ENCODE measurements at regions not wholly inside any gene's neighbourhood (a gene's known extent, or its start where the extent isn't known, plus 50 kb on each side); places are given as distances from the start of the nearest gene placed in this dataset.

DNA sequence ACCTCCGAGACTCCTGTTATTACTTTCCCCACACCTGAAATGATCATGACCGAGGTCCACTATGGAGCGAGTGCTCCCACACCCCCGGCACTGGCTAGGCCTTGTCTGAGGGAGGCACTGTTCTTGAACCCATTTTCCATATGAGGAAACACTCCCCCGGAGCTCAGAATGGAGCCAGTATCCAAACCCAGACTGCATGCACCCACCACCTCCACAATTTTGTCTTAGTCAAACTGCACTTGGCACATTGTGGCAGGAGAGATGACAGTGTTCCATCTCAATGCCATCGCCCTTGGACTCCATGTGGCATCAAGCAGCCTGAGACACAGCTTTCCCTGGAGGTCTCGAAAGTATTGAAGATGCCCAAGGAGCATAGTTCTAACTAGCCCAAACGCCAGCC, 154.1 kb downstream of the NUP210 start:
- H2AFZ ChIP-seq (ENCODE audit: insufficient read depth, low read length, poor library complexity), result no peak overlapping the region
- H4K8ac ChIP-seq (ENCODE audit: low read depth, low read length), result no peak overlapping the region

DNA sequence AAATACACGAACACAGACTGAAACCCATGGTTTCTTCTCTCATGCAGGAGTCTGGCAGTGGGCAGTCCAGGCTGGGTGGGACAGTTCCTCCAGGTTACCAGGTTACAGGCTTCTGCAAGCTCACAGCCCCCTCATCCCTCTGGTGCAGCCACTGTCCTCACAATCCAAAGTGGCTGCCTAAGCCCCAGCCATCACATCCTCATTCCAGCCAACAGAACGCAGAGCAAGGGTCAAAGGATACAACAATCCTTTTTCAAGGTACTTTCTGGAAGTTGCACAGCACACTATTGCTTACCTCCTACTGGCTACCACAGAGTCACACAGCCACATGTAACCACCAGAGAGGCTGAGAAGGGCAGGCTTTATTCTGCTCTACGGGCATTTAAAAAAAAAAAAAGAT, 154.6 kb downstream of the NUP210 start:
- Histone ChIP-seq H4K12ac (ENCODE audit: low read depth, low read length) (no peak overlapping the region), H4K8ac (ENCODE audit: low read depth, low read length) (no peak overlapping the region), H3K4me3 (ENCODE audit: low read depth, low read length) (no peak overlapping the region), H3K18ac (ENCODE audit: low read length) (no peak overlapping the region), H2AK5ac (ENCODE audit: low read length) (no peak overlapping the region), H3K4ac (ENCODE audit: low read depth, low read length) (no peak overlapping the region), H3K23ac (ENCODE audit: low read length) (no peak overlapping the region), H2AFZ (ENCODE audit: insufficient read depth, low read length, poor library complexity) (no peak overlapping the region), H3K36me3 (ENCODE audit: control insufficient read depth in 1 of 2, insufficient read depth in 2 of 2, low read length in 2 of 2) (no peaks in the 10 kb centered on the region), H2BK5ac (ENCODE audit: low read depth, low read length, poor library complexity) (no peak overlapping the region), H3K27me3 (ENCODE audit: insufficient read depth, low read length) (no peaks in the 10 kb centered on the region), H3K79me1 (ENCODE audit: low read length) (no peaks in the 10 kb centered on the region), H3K9me3 (ENCODE audit: insufficient read depth, low read depth, low read length) (peaks cover 5% of the 10 kb centered on the region), H4K91ac (ENCODE audit: low read depth, low read length) (no peak overlapping the region), H3K27ac (ENCODE audit: low read depth, low read length) (no peak overlapping the region), H3K4me2 (ENCODE audit: low read length) (no peak overlapping the region), H2BK120ac (ENCODE audit: insufficient read depth, low read length, poor library complexity) (no peak overlapping the region), H3K79me2 (ENCODE audit: control insufficient read depth, insufficient read depth, low read length, poor library complexity) (no peaks in the 10 kb centered on the region), H3K9ac (ENCODE audit: low read length) (no peak overlapping the region), H2BK12ac (ENCODE audit: low read length) (no peak overlapping the region), H3K14ac (ENCODE audit: low read length) (no peak overlapping the region), H3K4me1 (ENCODE audit: control insufficient read depth in 1 of 2, insufficient read depth in 2 of 2, low read length in 2 of 2) (peaks cover 2 to 4% of the 10 kb centered on the region in 2 experiments)
- DNase-seq, result no peak
- whole genome bisulfite sequencing (ENCODE audit: extremely low coverage, insufficient coverage, insufficient read length), result no CpG with 5 or more reads among the region's 3 CpGs

More for the DNA sequence above, 154.1 kb downstream of the NUP210 start:
- no peak overlapping the region for H3K4me3 ChIP-seq (ENCODE audit: low read depth, low read length)
- no peaks in the 10 kb centered on the region for H3K27me3 ChIP-seq (ENCODE audit: insufficient read depth, low read length)
- no peak overlapping the region for H2BK120ac ChIP-seq (ENCODE audit: insufficient read depth, low read length, poor library complexity)
- H3K4me1 ChIP-seq (ENCODE audit: control insufficient read depth in 1 of 2, insufficient read depth in 2 of 2, low read length in 2 of 2), result peaks cover 2 to 4% of the 10 kb centered on the region in 2 experiments
- H2BK5ac ChIP-seq (ENCODE audit: low read depth, low read length, poor library complexity), result no peak overlapping the region
- no peak overlapping the region for H3K23ac ChIP-seq (ENCODE audit: low read length)
- no peak overlapping the region for H3K27ac ChIP-seq (ENCODE audit: low read depth, low read length)
- peaks cover 5% of the 10 kb centered on the region for H3K9me3 ChIP-seq (ENCODE audit: insufficient read depth, low read depth, low read length)
- H4K12ac ChIP-seq (ENCODE audit: low read depth, low read length), result no peak overlapping the region
- H3K9ac ChIP-seq (ENCODE audit: low read length), result no peak overlapping the region
- no peak overlapping the region for H3K14ac ChIP-seq (ENCODE audit: low read length)
- H2BK12ac ChIP-seq (ENCODE audit: low read length), result no peak overlapping the region
- no peak overlapping the region for H3K4me2 ChIP-seq (ENCODE audit: low read length)
- no CpG with 5 or more reads among the region's 8 CpGs for WGBS (ENCODE audit: extremely low coverage, insufficient coverage, insufficient read length)
- no peaks in the 10 kb centered on the region for H3K79me1 ChIP-seq (ENCODE audit: low read length)
- H3K4ac ChIP-seq (ENCODE audit: low read depth, low read length), result no peak overlapping the region
- H3K79me2 ChIP-seq (ENCODE audit: control insufficient read depth, insufficient read depth, low read length, poor library complexity), result no peaks in the 10 kb centered on the region
- no peaks in the 10 kb centered on the region for H3K36me3 ChIP-seq (ENCODE audit: control insufficient read depth in 1 of 2, insufficient read depth in 2 of 2, low read length in 2 of 2)
- no peak overlapping the region for H3K18ac ChIP-seq (ENCODE audit: low read length)
- no peak for DNase-seq
- no peak overlapping the region for H4K91ac ChIP-seq (ENCODE audit: low read depth, low read length)
- no peak overlapping the region for H2AK5ac ChIP-seq (ENCODE audit: low read length)

DNA sequence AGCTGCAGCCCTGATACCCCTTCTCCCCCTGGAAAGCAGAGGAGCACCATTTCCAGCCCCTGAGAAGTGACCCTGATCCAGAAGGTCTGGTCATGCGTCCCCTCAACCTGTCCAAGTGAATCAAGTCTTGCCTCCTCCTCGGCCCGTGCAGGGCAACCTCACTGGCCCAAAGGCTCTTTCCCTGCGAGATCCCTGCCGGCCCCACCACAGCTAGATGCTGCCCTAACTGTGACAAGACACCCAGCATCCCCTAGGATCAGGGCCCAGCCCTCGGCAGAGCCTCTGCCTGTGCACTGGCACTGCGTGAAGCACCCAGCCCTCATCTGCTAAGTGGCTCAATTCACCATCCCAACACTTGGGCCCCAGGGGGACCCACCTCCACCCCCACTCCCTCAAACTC, 155.1 kb downstream of the NUP210 start:
- Histone ChIP-seq H3K79me2 (ENCODE audit: control insufficient read depth, insufficient read depth, low read length, poor library complexity) (no peaks in the 10 kb centered on the region), H4K91ac (ENCODE audit: low read depth, low read length) (no peak overlapping the region), H3K79me1 (ENCODE audit: low read length) (no peaks in the 10 kb centered on the region), H3K9me3 (ENCODE audit: insufficient read depth, low read depth, low read length) (peaks cover 5% of the 10 kb centered on the region), H2BK12ac (ENCODE audit: low read length) (no peak overlapping the region), H3K9ac (ENCODE audit: low read length) (no peak overlapping the region), H3K18ac (ENCODE audit: low read length) (no peak overlapping the region), H2AK5ac (ENCODE audit: low read length) (no peak overlapping the region), H4K8ac (ENCODE audit: low read depth, low read length) (no peak overlapping the region), H3K4me1 (ENCODE audit: control insufficient read depth in 1 of 2, insufficient read depth in 2 of 2, low read length in 2 of 2) (peaks cover 2 to 4% of the 10 kb centered on the region in 2 experiments), H3K4ac (ENCODE audit: low read depth, low read length) (no peak overlapping the region), H3K27ac (ENCODE audit: low read depth, low read length) (no peak overlapping the region), H3K23ac (ENCODE audit: low read length) (no peak overlapping the region), H3K4me3 (ENCODE audit: low read depth, low read length) (no peak overlapping the region), H3K36me3 (ENCODE audit: control insufficient read depth in 1 of 2, insufficient read depth in 2 of 2, low read length in 2 of 2) (no peaks in the 10 kb centered on the region), H3K4me2 (ENCODE audit: low read length) (no peak overlapping the region), H2BK120ac (ENCODE audit: insufficient read depth, low read length, poor library complexity) (no peak overlapping the region), H3K27me3 (ENCODE audit: insufficient read depth, low read length) (no peaks in the 10 kb centered on the region), H4K12ac (ENCODE audit: low read depth, low read length) (no peak overlapping the region), H2AFZ (ENCODE audit: insufficient read depth, low read length, poor library complexity) (no peak overlapping the region), H2BK5ac (ENCODE audit: low read depth, low read length, poor library complexity) (no peak overlapping the region), H3K14ac (ENCODE audit: low read length) (no peak overlapping the region)
- DNase-seq, result no peak
- no CpG with 5 or more reads among the region's 7 CpGs for WGBS (ENCODE audit: extremely low coverage, insufficient coverage, insufficient read length)

DNA sequence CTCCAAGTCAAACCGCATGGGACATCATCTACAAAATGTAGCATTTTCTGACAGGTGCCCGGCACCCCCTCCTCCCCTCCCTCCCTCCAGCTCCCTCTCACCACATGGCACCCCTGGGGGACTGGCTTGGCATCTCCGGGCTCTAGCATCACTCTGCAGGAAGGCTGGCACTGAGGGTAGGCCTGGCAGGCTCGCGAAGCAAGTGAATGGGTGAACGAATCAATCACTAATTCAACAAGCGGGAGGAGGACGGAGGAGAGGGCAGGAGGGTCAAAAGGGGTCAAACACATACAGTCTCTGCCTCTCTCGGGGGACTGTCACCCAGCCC, 155.7 kb downstream of the NUP210 start:
- Histone ChIP-seq H3K4me1 (ENCODE audit: control insufficient read depth in 1 of 2, insufficient read depth in 2 of 2, low read length in 2 of 2) (peaks cover 2 to 4% of the 10 kb centered on the region in 2 experiments), H2BK120ac (ENCODE audit: insufficient read depth, low read length, poor library complexity) (no peak overlapping the region), H2BK12ac (ENCODE audit: low read length) (no peak overlapping the region), H3K23ac (ENCODE audit: low read length) (no peak overlapping the region), H3K4ac (ENCODE audit: low read depth, low read length) (no peak overlapping the region), H3K9ac (ENCODE audit: low read length) (no peak overlapping the region), H2AFZ (ENCODE audit: insufficient read depth, low read length, poor library complexity) (no peak overlapping the region), H3K36me3 (ENCODE audit: control insufficient read depth in 1 of 2, insufficient read depth in 2 of 2, low read length in 2 of 2) (no peaks in the 10 kb centered on the region), H2BK5ac (ENCODE audit: low read depth, low read length, poor library complexity) (no peak overlapping the region), H3K9me3 (ENCODE audit: insufficient read depth, low read depth, low read length) (peaks cover 2% of the 10 kb centered on the region), H3K4me3 (ENCODE audit: low read depth, low read length) (no peak overlapping the region), H3K79me2 (ENCODE audit: control insufficient read depth, insufficient read depth, low read length, poor library complexity) (no peaks in the 10 kb centered on the region), H4K12ac (ENCODE audit: low read depth, low read length) (no peak overlapping the region), H4K91ac (ENCODE audit: low read depth, low read length) (no peak overlapping the region), H3K4me2 (ENCODE audit: low read length) (no peak overlapping the region), H3K79me1 (ENCODE audit: low read length) (no peaks in the 10 kb centered on the region), H3K14ac (ENCODE audit: low read length) (no peak overlapping the region), H4K8ac (ENCODE audit: low read depth, low read length) (no peak overlapping the region), H2AK5ac (ENCODE audit: low read length) (no peak overlapping the region), H3K18ac (ENCODE audit: low read length) (no peak overlapping the region), H3K27me3 (ENCODE audit: insufficient read depth, low read length) (no peaks in the 10 kb centered on the region), H3K27ac (ENCODE audit: low read depth, low read length) (no peak overlapping the region)
- no peak for DNase-seq
- WGBS (ENCODE audit: extremely low coverage, insufficient coverage, insufficient read length), result no CpG with 5 or more reads among the region's 9 CpGs
